ENCODE measurements at regions not wholly inside any gene's neighbourhood (a gene's known extent, or its start where the extent isn't known, plus 50 kb on each side); places are given as distances from the start of the nearest gene placed in this dataset.

GRCh38 chr14:71776471-71777360 is 155.5 kb upstream of the RGS6 start:
- intact Hi-C loops (cut with DNase I): no loop called here
- H3K27me3 ChIP-seq: no peaks in the 10 kb centered on the region

GRCh38 chr14:71780075-71780474 is 152.2 kb upstream of the RGS6 start:
- Histone ChIP-seq H3K4me1 (no peaks in the 10 kb centered on the region), H3K9me3 (no peaks in the 10 kb centered on the region), H3K4me3 (no peak overlapping the region), H3K27ac (no peak overlapping the region), H3K36me3 (no peaks in the 10 kb centered on the region), H3K27me3 (no peaks in the 10 kb centered on the region)
- intact Hi-C loops (cut with DNase I): no loop called here
- DNase-seq: no peak
- TF ChIP-seq, protein P1, sequence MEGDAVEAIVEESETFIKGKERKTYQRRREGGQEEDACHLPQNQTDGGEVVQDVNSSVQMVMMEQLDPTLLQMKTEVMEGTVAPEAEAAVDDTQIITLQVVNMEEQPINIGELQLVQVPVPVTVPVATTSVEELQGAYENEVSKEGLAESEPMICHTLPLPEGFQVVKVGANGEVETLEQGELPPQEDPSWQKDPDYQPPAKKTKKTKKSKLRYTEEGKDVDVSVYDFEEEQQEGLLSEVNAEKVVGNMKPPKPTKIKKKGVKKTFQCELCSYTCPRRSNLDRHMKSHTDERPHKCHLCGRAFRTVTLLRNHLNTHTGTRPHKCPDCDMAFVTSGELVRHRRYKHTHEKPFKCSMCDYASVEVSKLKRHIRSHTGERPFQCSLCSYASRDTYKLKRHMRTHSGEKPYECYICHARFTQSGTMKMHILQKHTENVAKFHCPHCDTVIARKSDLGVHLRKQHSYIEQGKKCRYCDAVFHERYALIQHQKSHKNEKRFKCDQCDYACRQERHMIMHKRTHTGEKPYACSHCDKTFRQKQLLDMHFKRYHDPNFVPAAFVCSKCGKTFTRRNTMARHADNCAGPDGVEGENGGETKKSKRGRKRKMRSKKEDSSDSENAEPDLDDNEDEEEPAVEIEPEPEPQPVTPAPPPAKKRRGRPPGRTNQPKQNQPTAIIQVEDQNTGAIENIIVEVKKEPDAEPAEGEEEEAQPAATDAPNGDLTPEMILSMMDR (IDR thresholded peaks at IDR 0.05): no peak
- peak; percentile 49 for ATAC-seq

More at GRCh38 chr14:71776471-71777360, 155.5 kb upstream of the RGS6 start:
- H3K9me3 ChIP-seq: no peaks in the 10 kb centered on the region
- ATAC-seq (no peak), DNase-seq (no peak)
- no peak overlapping the region for H3K4me3 ChIP-seq
- TF ChIP-seq, protein P1 (IDR thresholded peaks at IDR 0.05): no peak
- no peaks in the 10 kb centered on the region for H3K36me3 ChIP-seq
- H3K4me1 ChIP-seq: no peaks in the 10 kb centered on the region
- H3K27ac ChIP-seq: no peak overlapping the region

DNA sequence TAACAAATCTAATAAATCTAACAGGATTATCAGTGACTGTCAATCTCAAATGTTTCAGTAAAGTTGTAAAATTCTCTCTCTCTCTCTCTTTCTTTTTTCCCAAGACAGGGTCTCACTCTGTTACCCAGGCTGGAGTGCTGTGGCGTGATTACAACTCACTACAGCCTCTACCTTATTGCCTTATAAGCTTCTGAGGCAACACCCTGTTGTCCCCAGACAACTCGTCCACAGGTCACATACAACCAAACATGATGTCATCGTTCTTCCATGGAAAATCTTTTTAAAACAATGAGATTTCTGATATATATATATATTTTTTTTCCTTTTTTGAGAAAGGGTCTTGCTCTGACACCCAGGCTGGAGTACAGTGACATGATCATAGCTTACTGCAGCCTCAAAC is 151.4 kb upstream of the RGS6 start:
- intact Hi-C loops (cut with DNase I): no loop called here
- DNase-seq: no peak
- Histone ChIP-seq H3K4me3 (no peak overlapping the region), H3K27ac (no peak overlapping the region), H3K36me3 (no peaks in the 10 kb centered on the region), H3K4me1 (no peaks in the 10 kb centered on the region), H3K9me3 (no peaks in the 10 kb centered on the region), H3K27me3 (no peaks in the 10 kb centered on the region)
- TF ChIP-seq, protein P1 (IDR thresholded peaks at IDR 0.05): no peak
- no peak for ATAC-seq

- H3K27ac ChIP-seq: no peak overlapping the region
- no peaks in the 10 kb centered on the region for H3K9me3 ChIP-seq
- DNase-seq: no peak
- no peak for ATAC-seq
- no peaks in the 10 kb centered on the region for H3K27me3 ChIP-seq
- no peaks in the 10 kb centered on the region for H3K36me3 ChIP-seq
- intact Hi-C loops (cut with DNase I): no loop called here
- TF ChIP-seq, protein P1 (IDR thresholded peaks at IDR 0.05): no peak
- no peak overlapping the region for H3K4me3 ChIP-seq
- H3K4me1 ChIP-seq: no peaks in the 10 kb centered on the region
Measured at GRCh38 chr14:71783088-71783487, 149.1 kb upstream of the RGS6 start.

DNA sequence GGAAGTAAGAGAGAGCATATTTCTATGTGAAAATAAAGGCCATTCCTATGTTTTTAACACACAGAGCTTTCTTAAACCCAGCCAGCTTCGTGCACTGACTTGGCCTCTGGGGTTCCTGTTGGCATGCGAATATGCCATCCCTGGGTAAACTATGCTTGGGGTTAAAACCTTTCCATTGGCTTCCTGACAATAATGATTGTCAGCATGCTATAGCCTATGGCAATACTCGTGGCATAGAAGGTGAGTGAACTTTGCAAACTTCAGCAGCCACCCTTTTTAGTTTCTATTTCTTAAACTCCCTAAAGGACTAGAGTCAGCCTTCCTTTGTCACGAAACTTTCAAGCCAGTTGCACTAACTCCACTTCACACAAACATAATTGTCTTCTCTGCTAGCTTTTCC is 148.4 kb upstream of the RGS6 start:
- Histone ChIP-seq H3K27ac (no peak overlapping the region), H3K4me1 (no peaks in the 10 kb centered on the region), H3K36me3 (no peaks in the 10 kb centered on the region), H3K27me3 (no peaks in the 10 kb centered on the region), H3K4me3 (no peak overlapping the region), H3K9me3 (no peaks in the 10 kb centered on the region)
- TF ChIP-seq, protein P1 (IDR thresholded peaks at IDR 0.05): no peak
- DNase-seq: no peak
- intact Hi-C loops (cut with DNase I): no loop called here
- ATAC-seq: no peak

All from upper lobe of right lung (tissue), 1 donor.